Neural progenitor cell (in vitro differentiated cells): ENCODE measurements at regions not wholly inside any gene's neighbourhood (a gene's known extent, or its start where the extent isn't known, plus 50 kb on each side); places are given as distances from the start of the nearest gene placed in this dataset.

Source experiments
- DNase-seq: peaks from one replicate; pipeline ENCODE4 v3.0.0-alpha.2; 2016; ENCODE audit warnings: low spot score
- H2AFZ ChIP-seq: fragments of 200-600 bp; sonication (generic); replicated peaks from 2 replicates; pipeline ENCODE4 v1.6.1; 2016; ENCODE audit warnings: antibody characterized with exemption
- H3F3A ChIP-seq: fragments of 200-600 bp; sonication (generic); 2 replicates; pipeline ENCODE4 v1.6.1; 2016; ENCODE audit warnings: antibody characterized with exemption, low read depth
- H3K27ac ChIP-seq: fragments of 200-600 bp; sonication (generic); 2 replicates; pipeline ENCODE4 v1.5.1; 2016; ENCODE audit warnings: mild to moderate bottlenecking
- H3K27me3 ChIP-seq: fragments of 200-600 bp; sonication (generic); 2 replicates; pipeline ENCODE4 v1.6.1; 2016; ENCODE audit warnings: mild to moderate bottlenecking, moderate library complexity
- H3K36me3 ChIP-seq: fragments of 200-600 bp; sonication (generic); 2 replicates; pipeline ENCODE4 v1.5.1; 2016
- H3K4me1 ChIP-seq: fragments of 200-600 bp; sonication (generic); 2 replicates; pipeline ENCODE4 v1.6.1; 2016; ENCODE audit warnings: mixed run types
- H3K4me2 ChIP-seq: fragments of 200-600 bp; sonication (generic); 2 replicates; pipeline ENCODE4 v1.6.1; 2016
- H3K4me3 ChIP-seq: fragments of 200-600 bp; sonication (generic); 2 replicates; pipeline ENCODE4 v1.5.1; 2016
- H3K79me2 ChIP-seq: fragments of 200-600 bp; sonication (generic); 2 replicates; pipeline ENCODE4 v1.6.1; 2016; ENCODE audit warnings: low read depth
- H3K9ac ChIP-seq: fragments of 200-600 bp; sonication (generic); 2 replicates; pipeline ENCODE4 v1.6.1; 2016
- H3K9me3 ChIP-seq: fragments of 200-600 bp; sonication (generic); 2 replicates; pipeline ENCODE4 v1.5.1; 2016; ENCODE audit warnings: low read depth
- H4K20me1 ChIP-seq: fragments of 200-600 bp; sonication (generic); 2 replicates; pipeline ENCODE4 v1.6.1; 2016; ENCODE audit warnings: low read depth
- H3K27ac Mint-ChIP-seq: 3 replicates; pipeline ENCODE4 v1.8.0; 2021; ENCODE audit warnings: mixed read lengths
- H3K27me3 Mint-ChIP-seq: 2 replicates; pipeline ENCODE4 v1.8.0; 2022; ENCODE audit warnings: low read depth, mild to moderate bottlenecking, inconsistent platforms, moderate library complexity, mixed read lengths; ENCODE audit not compliant: insufficient read depth
- H3K36me3 Mint-ChIP-seq: 3 replicates; pipeline ENCODE4 v1.8.0; 2021; ENCODE audit warnings: mixed read lengths
- H3K4me1 Mint-ChIP-seq: 3 replicates; pipeline ENCODE4 v1.8.0; 2021; ENCODE audit warnings: mixed read lengths
- H3K4me3 Mint-ChIP-seq: 3 replicates; pipeline ENCODE4 v1.8.0; 2021; ENCODE audit warnings: mild to moderate bottlenecking, moderate library complexity, mixed read lengths
- H3K9me3 Mint-ChIP-seq: 3 replicates; pipeline ENCODE4 v1.8.0; 2020; ENCODE audit warnings: mixed read lengths
- EZH2 ChIP-seq: fragments of 200-600 bp; sonication (generic); IDR thresholded peaks from 2 replicates; pipeline ENCODE4 v1.6.1; 2017; ENCODE audit warnings: antibody characterized with exemption, mild to moderate bottlenecking, moderate library complexity
- EZH2phosphoT487 ChIP-seq: fragments of 200-600 bp; sonication (generic); IDR thresholded peaks from 2 replicates; pipeline ENCODE4 v1.6.1; 2017; ENCODE audit warnings: antibody characterized with exemption
- TF ChIP-seq, protein P1 (sequence below): fragments of 200-600 bp; sonication (generic); IDR thresholded peaks from 2 replicates; pipeline ENCODE4 v1.5.1; 2017; ENCODE audit warnings: antibody characterized with exemption, mild to moderate bottlenecking

- TF ChIP-seq EZH2 (no peak), EZH2phosphoT487 (no peak)
- TF ChIP-seq, protein P1, sequence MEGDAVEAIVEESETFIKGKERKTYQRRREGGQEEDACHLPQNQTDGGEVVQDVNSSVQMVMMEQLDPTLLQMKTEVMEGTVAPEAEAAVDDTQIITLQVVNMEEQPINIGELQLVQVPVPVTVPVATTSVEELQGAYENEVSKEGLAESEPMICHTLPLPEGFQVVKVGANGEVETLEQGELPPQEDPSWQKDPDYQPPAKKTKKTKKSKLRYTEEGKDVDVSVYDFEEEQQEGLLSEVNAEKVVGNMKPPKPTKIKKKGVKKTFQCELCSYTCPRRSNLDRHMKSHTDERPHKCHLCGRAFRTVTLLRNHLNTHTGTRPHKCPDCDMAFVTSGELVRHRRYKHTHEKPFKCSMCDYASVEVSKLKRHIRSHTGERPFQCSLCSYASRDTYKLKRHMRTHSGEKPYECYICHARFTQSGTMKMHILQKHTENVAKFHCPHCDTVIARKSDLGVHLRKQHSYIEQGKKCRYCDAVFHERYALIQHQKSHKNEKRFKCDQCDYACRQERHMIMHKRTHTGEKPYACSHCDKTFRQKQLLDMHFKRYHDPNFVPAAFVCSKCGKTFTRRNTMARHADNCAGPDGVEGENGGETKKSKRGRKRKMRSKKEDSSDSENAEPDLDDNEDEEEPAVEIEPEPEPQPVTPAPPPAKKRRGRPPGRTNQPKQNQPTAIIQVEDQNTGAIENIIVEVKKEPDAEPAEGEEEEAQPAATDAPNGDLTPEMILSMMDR: no peak
- H3K9ac ChIP-seq: no peak overlapping the region
- H3K4me3 Mint-ChIP-seq: no peak overlapping the region
- peaks cover 11% of the 10 kb centered on the region for H3K27me3 Mint-ChIP-seq
- no peak overlapping the region for H3K4me2 ChIP-seq
- H2AFZ ChIP-seq: no peak overlapping the region
- peaks cover 2% of the 10 kb centered on the region for H3K9me3 Mint-ChIP-seq
- no peak overlapping the region for H3K27ac ChIP-seq
- no peaks in the 10 kb centered on the region for H3K27me3 ChIP-seq
- no peaks in the 10 kb centered on the region for H3K4me1 ChIP-seq
- H3K9me3 ChIP-seq: no peaks in the 10 kb centered on the region
- H3F3A ChIP-seq: no peaks in the 10 kb centered on the region
- DNase-seq: no peak
- H3K79me2 ChIP-seq: no peaks in the 10 kb centered on the region
- no peak overlapping the region for H3K27ac Mint-ChIP-seq
- no peak overlapping the region for H3K4me3 ChIP-seq
- H3K36me3 ChIP-seq: no peaks in the 10 kb centered on the region
- H4K20me1 ChIP-seq: no peaks in the 10 kb centered on the region
- no peaks in the 10 kb centered on the region for H3K36me3 Mint-ChIP-seq
- H3K4me1 Mint-ChIP-seq: peaks cover 37% of the 10 kb centered on the region
These were observed 93.7 kb upstream of the MYCN start for GRCh38 chr2:15846626-15847025.

GRCh38 chr2:15850534-15850933 lies 89.8 kb upstream of the MYCN start:
- no peaks in the 10 kb centered on the region for H3F3A ChIP-seq
- Mint-ChIP-seq H3K4me3 (no peak overlapping the region), H3K27ac (no peak overlapping the region), H3K9me3 (peaks cover 2% of the 10 kb centered on the region), H3K27me3 (peaks cover 1% of the 10 kb centered on the region), H3K36me3 (no peaks in the 10 kb centered on the region), H3K4me1 (peaks cover 9% of the 10 kb centered on the region)
- H2AFZ ChIP-seq: no peak overlapping the region
- no peaks in the 10 kb centered on the region for H3K9me3 ChIP-seq
- no peak overlapping the region for H3K4me2 ChIP-seq
- H3K36me3 ChIP-seq: no peaks in the 10 kb centered on the region
- no peaks in the 10 kb centered on the region for H3K27me3 ChIP-seq
- no peaks in the 10 kb centered on the region for H3K4me1 ChIP-seq
- H3K4me3 ChIP-seq: no peak overlapping the region
- no peak overlapping the region for H3K27ac ChIP-seq
- H4K20me1 ChIP-seq: no peaks in the 10 kb centered on the region
- H3K9ac ChIP-seq: no peak overlapping the region
- no peak for DNase-seq
- H3K79me2 ChIP-seq: no peaks in the 10 kb centered on the region
- TF ChIP-seq EZH2phosphoT487 (no peak), EZH2 (no peak)
- TF ChIP-seq, protein P1: no peak

GRCh38 chr2:15851076-15851693 lies 89.2 kb upstream of the MYCN start:
- Histone ChIP-seq H3K4me2 (no peak overlapping the region), H3K4me3 (no peak overlapping the region), H2AFZ (no peak overlapping the region), H3F3A (no peaks in the 10 kb centered on the region), H3K36me3 (no peaks in the 10 kb centered on the region), H4K20me1 (no peaks in the 10 kb centered on the region), H3K4me1 (no peaks in the 10 kb centered on the region), H3K9ac (no peak overlapping the region), H3K27me3 (no peaks in the 10 kb centered on the region), H3K27ac (no peak overlapping the region), H3K79me2 (no peaks in the 10 kb centered on the region), H3K9me3 (no peaks in the 10 kb centered on the region)
- Mint-ChIP-seq H3K27ac (no peak overlapping the region), H3K36me3 (no peaks in the 10 kb centered on the region), H3K27me3 (no peaks in the 10 kb centered on the region), H3K9me3 (peaks cover 3% of the 10 kb centered on the region), H3K4me1 (peaks cover 5% of the 10 kb centered on the region), H3K4me3 (no peak overlapping the region)
- TF ChIP-seq, protein P1: no peak
- TF ChIP-seq EZH2 (no peak), EZH2phosphoT487 (no peak)
- DNase-seq: no peak
